Stomach (tissue), 8 donors: ENCODE measurements at regions not wholly inside any gene's neighbourhood (a gene's known extent, or its start where the extent isn't known, plus 50 kb on each side); places are given as distances from the start of the nearest gene placed in this dataset.

Source experiments
- DNase-seq, 2 donors: peaks; one replicate each; pipeline versions ENCODE4 v3.0.0 to v3.0.0-alpha.2; 2013 to 2019
- H3K27ac ChIP-seq, 5 donors: fragments of 200-600 bp in 4 of 5; sonication (generic) in 4 of 5; one replicate each; pipeline ENCODE4 v1.5.1; 2013 to 2019; ENCODE audit warnings: mild to moderate bottlenecking in 1 of 5, moderate library complexity in 1 of 5
- H3K27me3 ChIP-seq, 3 donors: fragments of 200-600 bp; sonication (generic); one replicate each; pipeline ENCODE4 v1.5.1; 2017 to 2019; ENCODE audit warnings: mixed run types in 1 of 3
- H3K36me3 ChIP-seq, 4 donors: fragments of 200-600 bp; sonication (generic); 1 replicate in 3 of 4; 2 replicates in 1 of 4; pipeline ENCODE4 v1.5.1; 2016 to 2019
- H3K4me1 ChIP-seq, 4 donors: fragments of 200-600 bp; sonication (generic); one replicate each; pipeline ENCODE4 v1.5.1; 2016 to 2019
- H3K4me3 ChIP-seq, 4 donors: fragments of 200-600 bp; sonication (generic) in 3 of 4; one replicate each; pipeline ENCODE4 v1.5.1; 2016 to 2019; ENCODE audit warnings: mild to moderate bottlenecking in 1 of 4
- H3K9me3 ChIP-seq, 4 donors: fragments of 200-600 bp; sonication (generic); one replicate each; pipeline ENCODE4 v1.5.1; 2016 to 2019
- EP300 ChIP-seq: sonication (generic); formaldehyde crosslinking; IDR thresholded peaks from one replicate; pipeline ENCODE4 v1.6.1; 2017; ENCODE audit warnings: antibody characterized with exemption
- POLR2A ChIP-seq, 4 donors: fragments of 450-650 bp; IDR thresholded peaks; one replicate each; pipeline ENCODE4 v1.6.1; 2016; ENCODE audit warnings: antibody characterized with exemption in 4 of 4, control low read depth in 2 of 4, mild to moderate bottlenecking in 1 of 4, moderate library complexity in 1 of 4
- POLR2AphosphoS5 ChIP-seq, 3 donors: sonication (generic); formaldehyde crosslinking; IDR thresholded peaks; one replicate each; pipeline ENCODE4 v1.6.1; 2016; ENCODE audit warnings: antibody characterized with exemption in 3 of 3
- WGBS, 5 donors: extraction: QIAGEN DNeasy Blood & Tissue Kit in 3 of 5; methylation state at CpG; one replicate each; pipeline versions ENCODE4 v1.1.5 to v1.1.7; 2013 to 2018; 5-methylcytosine and 5-hydroxymethylcytosine counted together
- intact Hi-C: fragments of 100-400 bp; cut with DNase I; formaldehyde crosslinking; loops from one replicate; pipeline ENCODE4 v1.15.1; 2023; ENCODE audit warnings: low total_unique reads
- TF ChIP-seq, protein P1 (sequence below), 7 experiments: fragments of 450-650 bp in 4 of 7; fragments of 200-600 bp in 3 of 7; sonication (generic) in 3 of 7; IDR thresholded peaks; one replicate each; pipeline ENCODE4 v1.5.1; 2016 to 2019; ENCODE audit warnings: antibody characterized with exemption in 7 of 7, control low read depth in 2 of 7, mild to moderate bottlenecking in 1 of 7
- donor health status: healthy with polysubstance abuse.
- donor health status: Bipolar disorder and iron deficiency.
- donor health status: healthy.

GRCh38 chr4:10335050-10335449, 122.2 kb downstream of the ZNF518B start:
- H3K4me1 ChIP-seq = no peaks in the 10 kb centered on the region
- DNase-seq = no peak
- TF ChIP-seq, protein P1, sequence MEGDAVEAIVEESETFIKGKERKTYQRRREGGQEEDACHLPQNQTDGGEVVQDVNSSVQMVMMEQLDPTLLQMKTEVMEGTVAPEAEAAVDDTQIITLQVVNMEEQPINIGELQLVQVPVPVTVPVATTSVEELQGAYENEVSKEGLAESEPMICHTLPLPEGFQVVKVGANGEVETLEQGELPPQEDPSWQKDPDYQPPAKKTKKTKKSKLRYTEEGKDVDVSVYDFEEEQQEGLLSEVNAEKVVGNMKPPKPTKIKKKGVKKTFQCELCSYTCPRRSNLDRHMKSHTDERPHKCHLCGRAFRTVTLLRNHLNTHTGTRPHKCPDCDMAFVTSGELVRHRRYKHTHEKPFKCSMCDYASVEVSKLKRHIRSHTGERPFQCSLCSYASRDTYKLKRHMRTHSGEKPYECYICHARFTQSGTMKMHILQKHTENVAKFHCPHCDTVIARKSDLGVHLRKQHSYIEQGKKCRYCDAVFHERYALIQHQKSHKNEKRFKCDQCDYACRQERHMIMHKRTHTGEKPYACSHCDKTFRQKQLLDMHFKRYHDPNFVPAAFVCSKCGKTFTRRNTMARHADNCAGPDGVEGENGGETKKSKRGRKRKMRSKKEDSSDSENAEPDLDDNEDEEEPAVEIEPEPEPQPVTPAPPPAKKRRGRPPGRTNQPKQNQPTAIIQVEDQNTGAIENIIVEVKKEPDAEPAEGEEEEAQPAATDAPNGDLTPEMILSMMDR (IDR thresholded peaks at IDR 0.05) = no peak
- TF ChIP-seq POLR2AphosphoS5 (IDR thresholded peaks at IDR 0.05) (no peak), POLR2A (IDR thresholded peaks at IDR 0.05) (no peak), EP300 (no peak)
- H3K27ac ChIP-seq = no peak overlapping the region
- 68 to 76% (median 72%) methylated on average over 8 of the region's 8 CpGs for WGBS, 5 donors
- intact Hi-C loops = no loop called here
- H3K4me3 ChIP-seq = no peak overlapping the region
- no peaks in the 10 kb centered on the region for H3K9me3 ChIP-seq
- H3K27me3 ChIP-seq = no peaks in the 10 kb centered on the region
- no peaks in the 10 kb centered on the region for H3K36me3 ChIP-seq

DNA sequence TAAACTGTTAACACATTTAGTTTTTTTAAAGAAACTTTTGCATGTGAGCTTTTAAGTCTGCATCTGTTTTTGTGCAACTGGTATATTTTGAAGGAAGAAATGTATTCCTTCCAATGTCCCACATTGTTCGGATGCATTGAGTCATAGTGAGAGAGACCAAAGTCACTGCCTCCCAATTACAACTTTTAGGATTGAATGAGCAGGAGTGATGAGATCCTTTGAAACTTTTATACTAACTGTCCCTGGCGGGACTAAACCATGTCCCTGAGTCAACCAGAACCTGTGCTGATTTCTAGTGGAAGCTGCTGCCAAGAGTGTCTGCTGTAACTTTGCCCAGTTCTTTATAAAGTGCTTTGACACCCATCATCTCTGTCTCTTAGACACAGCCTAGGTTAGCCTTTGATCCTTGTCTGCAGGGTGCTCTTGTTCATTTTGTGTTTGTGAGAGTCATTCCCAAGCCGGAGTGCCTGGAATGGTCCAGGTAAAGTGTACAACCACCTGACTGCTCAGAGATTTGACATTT, 122.7 kb downstream of the ZNF518B start:
- intact Hi-C loops = no loop called here
- 78 to 89% (median 88%) methylated on average over 3 of the region's 3 CpGs for WGBS, 5 donors
- Histone ChIP-seq H3K36me3 (no peaks in the 10 kb centered on the region), H3K9me3 (no peaks in the 10 kb centered on the region), H3K4me1 (no peaks in the 10 kb centered on the region), H3K27ac (no peak overlapping the region), H3K27me3 (no peaks in the 10 kb centered on the region), H3K4me3 (no peak overlapping the region)
- TF ChIP-seq, protein P1 (IDR thresholded peaks at IDR 0.05) = no peak
- no peak for TF ChIP-seq EP300
- TF ChIP-seq POLR2A (IDR thresholded peaks at IDR 0.05) = no peak
- no peak for TF ChIP-seq POLR2AphosphoS5 (IDR thresholded peaks at IDR 0.05)
- DNase-seq = no peak

- no peak overlapping the region for H3K27ac ChIP-seq
- WGBS, 5 donors = 50 to 64% (median 55%) methylated on average over 1 of the region's 1 CpG
- intact Hi-C loops = no loop called here
Observed at GRCh38 chr4:10333942-10334341, 123.3 kb downstream of the ZNF518B start.

DNA sequence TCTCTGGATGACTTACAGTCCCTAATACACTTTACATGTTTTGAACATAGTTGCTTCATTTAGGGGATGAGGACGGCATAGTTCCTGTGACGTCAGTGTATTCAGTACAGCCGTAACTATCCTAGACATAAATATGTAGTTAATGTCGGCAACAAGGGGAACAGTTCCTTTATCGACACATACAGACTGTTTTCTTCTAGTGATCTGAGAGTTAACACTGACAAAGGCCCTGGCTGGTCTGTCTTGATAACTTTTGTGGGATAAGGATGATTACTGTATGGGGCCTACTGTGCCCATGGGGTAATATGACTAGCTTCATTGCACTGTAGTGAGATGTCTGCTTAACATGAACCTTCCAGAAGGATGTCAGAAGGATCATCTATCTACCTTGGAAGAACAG, 131.2 kb downstream of the ZNF518B start:
- no peaks in the 10 kb centered on the region for H3K27me3 ChIP-seq
- no peaks in the 10 kb centered on the region for H3K4me1 ChIP-seq
- intact Hi-C loops = no loop called here
- DNase-seq = no peak
- H3K9me3 ChIP-seq = no peaks in the 10 kb centered on the region
- 86 to 93% (median 90%) methylated on average over 5 of the region's 5 CpGs for WGBS, 5 donors
- no peak overlapping the region for H3K27ac ChIP-seq
- TF ChIP-seq POLR2AphosphoS5 (IDR thresholded peaks at IDR 0.05) (no peak), EP300 (no peak), POLR2A (IDR thresholded peaks at IDR 0.05) (no peak)
- TF ChIP-seq, protein P1 (IDR thresholded peaks at IDR 0.05) = no peak
- no peaks in the 10 kb centered on the region for H3K36me3 ChIP-seq
- no peak overlapping the region for H3K4me3 ChIP-seq

More at GRCh38 chr4:10333942-10334341, 123.3 kb downstream of the ZNF518B start:
- no peak for DNase-seq
- Histone ChIP-seq H3K36me3 (no peaks in the 10 kb centered on the region), H3K4me1 (no peaks in the 10 kb centered on the region), H3K9me3 (no peaks in the 10 kb centered on the region), H3K4me3 (no peak overlapping the region), H3K27me3 (no peaks in the 10 kb centered on the region)
- TF ChIP-seq, protein P1 (IDR thresholded peaks at IDR 0.05) = no peak
- TF ChIP-seq POLR2A (IDR thresholded peaks at IDR 0.05) (no peak), POLR2AphosphoS5 (IDR thresholded peaks at IDR 0.05) (no peak), EP300 (no peak)
